Panc1 (cell line): ENCODE measurements at regions not wholly inside any gene's neighbourhood (a gene's known extent, or its start where the extent isn't known, plus 50 kb on each side); places are given as distances from the start of the nearest gene placed in this dataset.

Experiments used
- ATAC-seq: fragments of 200-7000 bp; cut with Tn5 transposase; 2 replicates; pipeline ENCODE4 v1.9.1; 2020; ENCODE audit warnings: mild to moderate bottlenecking, moderate library complexity
- BruUV-seq: library from RNA; stranded (reverse); fragments of 400-500 nt; replicated peaks from 2 replicates; lab custom pipeline; 2021; lab: Mats Ljungman, UMichigan
- CTCF ChIA-PET: fragments of 300-600 bp; sonication (Branson Sonifier 250); formaldehyde crosslinking; loops from one replicate; lab custom pipeline; 2022; ENCODE audit warnings: antibody characterized with exemption; lab: Charles Lee
- POLR2A ChIA-PET: fragments of 300-600 bp; sonication (Branson Sonifier 250); formaldehyde crosslinking; loops from one replicate; lab custom pipeline; 2022; ENCODE audit warnings: antibody characterized with exemption; lab: Charles Lee
- DNase-seq: peaks from one replicate; pipeline ENCODE4 v3.0.0-alpha.2; 2010; ENCODE audit warnings: low read depth, low spot score
- H3K27ac ChIP-seq: 2 replicates; pipeline ENCODE4 v1.5.1; 2011; ENCODE audit warnings: mild to moderate bottlenecking, low read length, inconsistent platforms
- H3K27me3 ChIP-seq: fragments of 200-500 bp; sonication (Bioruptor generic); 2 replicates; pipeline ENCODE4 v1.6.0; 2014; ENCODE audit warnings: low read length, inconsistent platforms; ENCODE audit not compliant: control insufficient read depth, insufficient read depth
- H3K36me3 ChIP-seq: fragments of 200-500 bp; sonication (Bioruptor generic); 2 replicates; pipeline ENCODE4 v1.5.1; 2014; ENCODE audit warnings: inconsistent platforms, mild to moderate bottlenecking, low read length, moderate library complexity; ENCODE audit not compliant: control insufficient read depth, insufficient read depth
- H3K4me1 ChIP-seq: 2 replicates; pipeline ENCODE4 v1.5.1; 2011; ENCODE audit warnings: inconsistent platforms, mild to moderate bottlenecking, low read length, moderate library complexity; ENCODE audit not compliant: control insufficient read depth, insufficient read depth
- H3K4me3 ChIP-seq, 2 experiments: 2 replicates each; pipeline ENCODE4 v1.5.1; 2011 to 2012; ENCODE audit warnings: low read depth in 2 of 2, low read length in 2 of 2, mild to moderate bottlenecking in 2 of 2, inconsistent platforms in 1 of 2, moderate library complexity in 1 of 2
- H3K9me3 ChIP-seq: fragments of 200-500 bp; sonication (Bioruptor generic); 2 replicates; pipeline ENCODE4 v1.5.1; 2014; ENCODE audit warnings: low read depth, mild to moderate bottlenecking, inconsistent platforms, low read length, moderate library complexity; ENCODE audit not compliant: control insufficient read depth, insufficient read depth
- CTCF ChIP-seq: fragments of 450-650 bp; IDR thresholded peaks from 2 replicates; pipeline ENCODE4 v1.5.1; 2017; ENCODE audit warnings: mild to moderate bottlenecking
- POLR2AphosphoS5 ChIP-seq: IDR thresholded peaks from 2 replicates; pipeline ENCODE4 v1.6.1; 2012; ENCODE audit warnings: mild to moderate bottlenecking, low read depth, low read length, moderate library complexity
- REST ChIP-seq, 2 experiments: IDR thresholded peaks; 2 replicates each; pipeline ENCODE4 v1.6.1; 2011 to 2012; ENCODE audit warnings: low read depth in 2 of 2, control low read depth in 1 of 2, low read length in 1 of 2, mild to moderate bottlenecking in 1 of 2, moderate library complexity in 1 of 2; ENCODE audit not compliant: insufficient read depth in 1 of 2
- SIN3A ChIP-seq: IDR thresholded peaks from 2 replicates; pipeline ENCODE4 v1.6.1; 2012; ENCODE audit warnings: low read depth, mild to moderate bottlenecking, low read length, moderate library complexity, borderline replicate concordance; ENCODE audit not compliant: insufficient read depth
- TCF7L2 ChIP-seq: IDR thresholded peaks from 2 replicates; pipeline ENCODE4 v1.6.1; 2011; ENCODE audit warnings: mild to moderate bottlenecking, low read depth, low read length, inconsistent platforms
- in situ Hi-C: cut with HindIII; loops from 2 replicates; pipeline ENCODE4 v1.10.0; 2016; ENCODE audit warnings: low sequenced_read_pairs, low pct_unique_long_range_greater_than_20kb
- intact Hi-C: fragments of 100-400 bp; cut with micrococcal nuclease; formaldehyde crosslinking; loops from one replicate; pipeline ENCODE4 v1.10.0; 2022; ENCODE audit not compliant: unreplicated experiment

GRCh38 chr5:10857338-10857733 lies 96.3 kb upstream of the DAP start:
- peaks cover 6% of the 10 kb centered on the region; the same call in 1 of the 2 replicates for H3K4me1 ChIP-seq
- H3K36me3 ChIP-seq: no peaks in the 10 kb centered on the region
- ChIA-PET POLR2A (no interaction called here), CTCF (interaction anchor here (0.6 kb wide), 1 partner anchor 160 kb away, joined by 3 read pairs; no protein-coding TSS in a partner anchor)
- no peaks in the 10 kb centered on the region for H3K9me3 ChIP-seq
- peak overlapping the region in 1 of 2 experiments; percentile 38; a peak in 2 of 4 replicates for H3K4me3 ChIP-seq
- intact Hi-C loops: no loop called here
- DNase-seq (no peak), ATAC-seq (0 out of 2 replicates have a peak, but pooled peaks have one; percentile 28)
- in situ Hi-C loops: no loop called here
- H3K27me3 ChIP-seq: no peaks in the 10 kb centered on the region; the same call in 1 of the 2 replicates
- no TSS peak for BruUV-seq
- TF ChIP-seq CTCF: peak; percentile 38
- no peak for TF ChIP-seq TCF7L2
- no peak for TF ChIP-seq POLR2AphosphoS5
- no peak overlapping the region for H3K27ac ChIP-seq

- intact Hi-C loops (no loop called here), in situ Hi-C loops (no loop called here)
- CTCF ChIA-PET: interaction anchor here (0.5 kb wide), 1 partner anchor 13 kb away, joined by 4 read pairs; no protein-coding TSS in a partner anchor
- POLR2A ChIA-PET: no interaction called here
- peak overlapping the region in 1 of 2 experiments; percentile 38; a peak in 2 of 4 replicates for H3K4me3 ChIP-seq
- H3K27me3 ChIP-seq: no peaks in the 10 kb centered on the region; the same call in 1 of the 2 replicates
- ATAC-seq: peak; percentile 60
- H3K4me1 ChIP-seq: peaks cover 6% of the 10 kb centered on the region; the same call in 1 of the 2 replicates
- no peaks in the 10 kb centered on the region for H3K9me3 ChIP-seq
- no TSS peak for BruUV-seq
- H3K36me3 ChIP-seq: no peaks in the 10 kb centered on the region
- DNase-seq: peak; percentile 15
- TF ChIP-seq CTCF: peak; percentile 95
- TF ChIP-seq SIN3A: no peak
- no peak overlapping the region for H3K27ac ChIP-seq
These were observed 95.8 kb upstream of the DAP start for GRCh38 chr5:10856683-10857337.

GRCh38 chr5:10856071-10856470 lies 95.0 kb upstream of the DAP start:
- ATAC-seq: no peak
- TF ChIP-seq CTCF (no peak), TCF7L2 (no peak), POLR2AphosphoS5 (no peak), REST (IDR thresholded peaks at IDR 0.05; ENCODE audit: insufficient read depth in 1 of 2, low read depth in 2 of 2, low read length in 1 of 2) (no peak), SIN3A (no peak)
- ChIA-PET POLR2A (no interaction called here), CTCF (interaction anchor here (0.7 kb wide), 1 partner anchor 271 kb away, joined by 3 read pairs; no protein-coding TSS in a partner anchor)
- Histone ChIP-seq H3K9me3 (no peaks in the 10 kb centered on the region), H3K27ac (no peak overlapping the region), H3K36me3 (no peaks in the 10 kb centered on the region), H3K27me3 (no peaks in the 10 kb centered on the region; the same call in 1 of the 2 replicates), H3K4me3 (no peak overlapping the region), H3K4me1 (peaks cover 6% of the 10 kb centered on the region; the same call in 1 of the 2 replicates)
- intact Hi-C loops (no loop called here), in situ Hi-C loops (no loop called here)
- BruUV-seq: no TSS peak
- DNase-seq: no peak
